GM18520 (cell line): ENCODE measurements at regions not wholly inside any gene's neighbourhood (a gene's known extent, or its start where the extent isn't known, plus 50 kb on each side); places are given as distances from the start of the nearest gene placed in this dataset.
"Not testable (repeated sequence)": the region's sequence is repeated elsewhere in the genome, so short reads cannot be mapped to it uniquely, and the experiment has no call there.

ENCODE experiments used
- ATAC-seq: cut with Tn5 transposase; IDR thresholded peaks from one replicate; pipeline ENCODE4 v1.9.1; 2021; ENCODE audit not compliant: unreplicated experiment

DNA sequence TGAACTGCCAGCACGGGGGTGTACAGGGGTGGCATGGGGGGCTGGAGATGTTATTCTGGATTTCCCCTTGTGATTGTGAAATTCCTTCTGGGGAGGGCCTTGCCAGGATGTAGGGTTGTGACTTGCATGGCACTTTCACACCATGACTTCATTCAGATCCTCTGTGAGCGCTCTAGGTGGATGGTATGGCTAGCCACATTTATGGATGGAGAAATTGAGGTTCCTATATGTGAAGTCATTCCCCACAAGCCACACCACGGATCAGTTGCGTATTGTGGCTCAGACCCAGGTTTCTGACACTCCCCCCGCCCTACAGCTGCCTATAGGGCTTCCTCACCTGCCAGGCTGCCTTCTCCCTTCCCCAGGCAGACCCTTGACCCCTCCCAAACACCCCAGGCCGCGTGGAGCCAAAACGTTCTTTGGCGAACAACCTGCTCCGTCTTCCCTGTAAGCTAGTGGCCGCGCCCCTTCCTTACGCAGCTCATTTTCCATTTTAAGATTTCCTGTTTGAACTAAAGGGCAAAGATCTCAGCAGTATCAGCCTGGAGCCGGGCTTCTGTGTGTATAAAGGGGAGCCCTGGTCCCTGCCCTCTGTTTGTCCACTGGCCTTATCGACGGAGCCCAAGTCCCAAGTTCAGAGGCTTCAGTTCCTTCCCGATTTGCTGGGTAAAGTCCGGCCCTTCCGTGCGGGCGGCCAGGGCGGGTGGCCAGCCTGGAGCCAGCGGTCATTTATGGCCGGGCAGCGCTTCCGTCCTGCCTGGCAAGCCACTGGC is 97.8 kb upstream of the KLF4 start:
- no peak for ATAC-seq

DNA sequence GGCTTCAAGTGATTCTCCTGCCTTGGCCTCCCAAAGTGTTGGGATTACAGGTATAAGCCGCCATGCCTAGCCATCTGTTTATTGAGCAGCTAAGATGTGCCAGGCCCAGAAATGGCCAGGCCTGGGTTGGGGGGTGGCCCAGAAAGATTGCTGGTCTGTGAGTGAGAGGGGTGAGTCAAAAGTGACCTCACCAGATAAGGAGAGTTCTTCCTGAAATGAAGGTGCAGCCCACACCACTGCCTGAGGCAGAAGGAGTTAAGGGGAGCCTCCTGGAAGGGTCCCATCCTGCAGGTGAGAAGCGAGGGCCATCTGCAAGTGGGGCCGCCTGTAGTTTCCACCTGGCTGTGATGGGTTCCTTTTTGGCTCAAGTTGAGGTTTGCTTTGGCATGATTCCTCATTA is 96.9 kb upstream of the KLF4 start:
- ATAC-seq = no peak

DNA sequence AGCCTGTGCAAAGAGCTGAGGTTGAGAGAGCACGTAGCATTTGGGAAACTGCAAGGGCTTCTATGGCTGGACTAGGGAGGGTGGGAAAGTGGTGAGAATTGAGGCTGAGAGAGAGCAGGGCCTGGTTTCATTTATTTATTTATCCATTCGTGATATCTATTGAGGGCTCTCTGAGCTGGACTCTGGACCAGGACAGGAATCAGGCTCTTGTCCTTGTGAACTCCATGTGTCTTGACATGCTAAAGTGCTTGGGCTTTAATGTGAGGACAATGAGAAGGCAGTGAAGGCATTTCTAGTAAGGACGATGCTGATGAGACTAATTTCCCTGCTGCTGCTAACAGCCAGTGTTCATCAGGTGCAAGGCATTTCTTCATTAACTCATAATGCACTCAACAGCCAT is 95.9 kb upstream of the KLF4 start:
- no peak for ATAC-seq

DNA sequence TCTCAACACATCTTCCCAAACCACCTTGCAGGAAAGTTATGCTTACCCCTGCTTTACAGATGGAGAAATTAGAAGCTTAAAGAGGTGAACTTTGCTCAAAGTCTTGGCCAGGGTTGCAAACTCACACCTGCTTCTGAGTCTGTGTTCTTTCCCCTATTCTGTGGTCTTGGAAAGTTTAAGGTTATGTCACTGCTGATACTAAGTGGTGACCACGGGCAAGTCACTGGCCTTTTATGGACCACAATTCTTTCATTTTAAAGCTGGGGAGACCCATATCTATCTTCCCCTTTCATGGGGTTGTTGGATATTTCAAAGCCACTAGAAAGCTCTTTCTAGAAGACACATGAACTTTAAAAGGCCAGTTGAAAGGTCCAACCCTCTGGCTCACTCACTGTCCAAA is 95.4 kb upstream of the KLF4 start:
- no peak for ATAC-seq

DNA sequence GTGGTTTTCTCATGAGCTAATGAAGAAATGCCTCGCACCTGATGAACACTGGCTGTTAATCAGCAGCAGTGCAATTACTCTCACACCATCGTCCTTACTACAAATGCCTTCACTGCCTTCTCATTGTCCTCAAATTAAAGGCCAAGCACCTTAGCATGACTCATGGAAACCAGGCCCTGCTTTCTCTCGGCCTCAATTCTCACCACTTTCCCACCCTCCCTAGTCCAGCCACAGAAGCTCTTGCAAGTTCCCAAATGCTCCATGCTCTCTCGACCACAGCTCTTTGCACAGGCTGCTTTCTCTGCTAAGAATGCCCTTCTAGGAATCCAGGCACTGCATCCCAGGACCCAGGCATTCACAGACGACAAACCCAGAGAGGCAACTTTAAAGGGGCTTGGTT is 94.6 kb upstream of the KLF4 start:
- ATAC-seq = no peak

DNA sequence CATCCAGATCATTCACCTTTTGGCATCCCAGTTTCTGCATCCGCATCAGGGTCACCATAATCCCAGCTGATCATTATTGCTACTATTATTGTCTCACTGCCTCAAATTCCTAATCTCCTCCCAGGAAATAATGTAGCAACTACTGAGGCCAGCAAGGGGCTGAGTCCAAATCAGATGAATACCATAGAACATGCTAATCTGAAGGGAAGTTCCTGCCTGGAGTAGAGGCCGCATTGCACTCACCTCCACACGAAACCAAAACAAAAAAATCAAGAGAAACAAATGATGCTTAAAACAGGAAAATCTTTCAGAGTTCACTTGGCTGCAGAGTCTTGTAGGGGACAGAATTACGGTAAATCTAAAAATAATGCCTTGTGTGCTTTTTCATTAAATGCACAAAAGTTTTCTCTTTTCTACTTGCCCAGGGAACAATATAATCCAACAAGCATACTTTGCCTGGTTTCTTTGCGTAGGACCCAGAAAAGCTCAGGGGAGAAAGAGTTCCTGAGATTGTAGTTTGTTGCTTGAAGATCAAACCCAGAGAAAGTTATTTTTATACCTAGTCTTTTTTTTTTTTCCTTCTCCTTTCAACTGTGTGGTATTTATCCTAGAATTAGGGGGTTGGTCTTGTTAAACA is 87.7 kb upstream of the KLF4 start:
- no peak for ATAC-seq

DNA sequence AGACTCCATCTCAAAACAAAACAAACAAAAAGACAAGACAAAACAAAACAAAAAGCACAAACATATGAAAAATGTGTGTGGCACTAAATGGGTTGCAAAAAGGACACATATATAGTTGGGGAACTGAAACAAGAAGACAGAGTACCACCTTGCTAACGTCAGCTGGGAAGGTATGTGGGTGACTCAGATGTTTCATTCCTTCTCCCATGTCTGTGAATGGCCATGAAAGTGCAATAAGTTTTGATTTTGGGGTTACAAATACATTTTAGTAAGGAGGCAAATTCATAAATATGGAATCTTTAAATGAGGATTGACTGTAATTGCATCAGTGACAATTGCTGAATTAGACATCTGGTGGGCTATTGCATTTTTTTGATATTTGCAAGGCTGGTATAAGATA is 81.6 kb upstream of the KLF4 start:
- no peak for ATAC-seq

DNA sequence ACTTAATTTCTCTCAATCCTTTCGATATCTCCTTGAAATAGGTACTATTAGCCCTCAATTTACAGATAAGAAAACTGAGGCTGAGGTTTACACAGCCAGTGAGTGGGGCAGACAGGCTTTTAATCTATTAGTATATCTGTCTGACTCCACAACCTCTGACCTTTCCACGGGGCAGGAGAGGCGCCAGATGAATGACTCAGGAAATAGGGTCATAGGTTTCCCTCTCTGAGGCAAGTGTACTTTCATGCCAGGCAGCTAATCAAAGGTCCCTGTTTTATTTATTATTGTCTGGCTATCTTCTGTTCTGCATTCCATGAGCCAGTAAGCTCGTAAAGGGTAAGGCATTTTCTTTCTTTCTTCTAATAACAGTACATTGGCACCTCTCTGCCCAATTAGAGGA is 79.6 kb upstream of the KLF4 start:
- no peak for ATAC-seq

DNA sequence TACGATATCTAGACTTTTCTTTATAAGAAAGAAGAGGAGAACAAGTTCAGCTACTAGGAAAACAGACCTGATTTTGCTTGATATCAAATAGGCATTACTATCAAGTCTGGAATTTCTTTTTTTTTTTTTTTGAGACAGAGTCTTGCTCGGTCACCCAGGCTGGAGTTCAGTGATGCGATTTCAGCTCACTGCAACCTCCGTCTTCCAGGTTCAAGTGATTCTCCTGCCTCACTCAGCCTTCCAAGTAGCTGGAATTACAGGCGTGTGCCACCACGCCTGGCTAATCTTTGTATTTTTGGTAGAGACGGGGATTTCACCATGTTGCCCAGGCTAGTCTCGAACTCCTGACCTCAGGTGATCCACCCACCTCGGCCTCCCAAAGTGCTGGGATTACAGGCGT is 78.8 kb upstream of the KLF4 start:
- not testable (repeated sequence) for ATAC-seq

DNA sequence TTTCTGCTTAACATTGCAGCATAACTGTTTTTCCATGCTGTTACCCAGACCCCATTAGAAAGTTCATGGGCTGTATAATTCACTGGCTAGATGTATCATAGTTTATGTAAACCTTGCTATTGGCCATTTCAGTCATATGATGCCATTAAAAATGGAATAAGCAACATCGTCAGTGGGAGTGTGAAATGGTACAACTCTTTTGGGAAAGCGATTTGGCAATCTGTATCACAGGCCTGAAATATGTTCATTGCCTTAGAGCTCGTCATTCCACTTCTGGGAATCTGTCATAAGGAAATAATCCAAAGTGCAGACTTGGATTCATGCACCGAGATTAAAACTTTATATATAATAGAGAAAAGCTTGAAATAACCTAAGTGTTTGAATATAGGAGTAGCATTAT is 77.9 kb upstream of the KLF4 start:
- no peak for ATAC-seq

DNA sequence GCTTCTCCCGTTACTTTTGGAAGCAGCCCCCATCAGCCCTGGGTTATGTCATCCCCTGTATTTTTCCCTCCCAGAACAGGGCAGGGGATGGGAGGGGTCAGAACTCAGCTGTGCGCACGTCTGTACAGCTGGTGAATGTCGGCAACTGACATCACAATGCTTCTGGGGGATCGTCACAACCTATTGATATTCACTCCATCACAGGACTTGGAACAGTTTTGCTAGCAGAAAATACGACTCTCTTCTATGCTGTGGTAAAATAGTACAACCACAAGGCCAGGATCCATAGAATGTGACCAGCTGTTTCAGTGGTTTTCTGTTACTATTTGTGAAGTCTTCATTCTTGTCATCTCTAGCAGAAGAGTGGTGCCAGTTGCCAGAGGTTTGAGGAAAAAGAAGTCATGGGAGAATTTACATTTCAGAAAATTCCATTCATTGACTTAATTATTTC is 77.1 kb upstream of the KLF4 start:
- ATAC-seq = no peak

DNA sequence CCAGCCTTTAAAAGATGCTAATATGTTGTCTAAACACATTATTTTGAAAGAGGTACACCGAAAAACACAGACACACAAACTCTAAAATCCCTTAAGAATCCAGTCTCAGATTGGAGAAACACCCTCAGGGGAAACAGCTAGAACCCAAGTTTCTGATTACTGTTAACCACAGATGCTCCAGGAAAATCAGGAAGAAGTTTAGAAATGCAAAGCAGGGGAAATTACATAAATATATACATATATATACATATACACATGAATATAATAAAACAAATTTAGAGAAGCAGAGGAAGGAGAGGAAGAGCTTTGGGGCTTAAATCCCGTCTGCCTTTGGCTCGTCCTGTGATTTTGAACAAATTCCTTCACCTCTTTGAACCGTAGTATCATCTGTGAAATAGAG is 73.2 kb upstream of the KLF4 start:
- no peak for ATAC-seq

DNA sequence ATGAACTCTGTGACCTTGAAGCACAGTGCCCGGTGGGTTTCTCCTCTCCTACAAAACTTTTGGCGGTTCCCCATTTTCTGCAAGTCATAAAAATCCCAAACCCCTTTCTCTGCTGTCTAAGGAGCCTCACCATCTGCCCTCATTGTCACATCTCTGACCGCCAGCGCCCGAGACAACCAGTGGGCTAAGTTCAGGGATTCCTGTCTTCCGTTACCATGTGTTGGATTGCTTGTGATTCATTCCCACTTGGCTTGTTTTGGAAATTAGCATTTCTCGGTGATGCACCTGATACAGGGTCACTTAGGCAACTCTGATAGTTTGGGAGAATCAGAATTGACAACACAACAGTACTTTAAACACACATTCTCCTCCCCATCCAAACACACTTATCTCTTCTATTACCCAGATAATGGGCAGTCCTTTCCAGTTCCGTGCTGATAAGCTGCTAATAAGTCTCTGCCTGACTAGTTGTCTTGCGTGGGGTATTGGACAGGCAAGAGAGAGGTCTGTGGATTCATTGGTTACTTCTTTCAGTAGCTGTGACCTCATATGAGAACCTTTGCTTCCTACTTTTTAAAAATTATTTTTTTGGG is 70.0 kb upstream of the KLF4 start:
- ATAC-seq = no peak

DNA sequence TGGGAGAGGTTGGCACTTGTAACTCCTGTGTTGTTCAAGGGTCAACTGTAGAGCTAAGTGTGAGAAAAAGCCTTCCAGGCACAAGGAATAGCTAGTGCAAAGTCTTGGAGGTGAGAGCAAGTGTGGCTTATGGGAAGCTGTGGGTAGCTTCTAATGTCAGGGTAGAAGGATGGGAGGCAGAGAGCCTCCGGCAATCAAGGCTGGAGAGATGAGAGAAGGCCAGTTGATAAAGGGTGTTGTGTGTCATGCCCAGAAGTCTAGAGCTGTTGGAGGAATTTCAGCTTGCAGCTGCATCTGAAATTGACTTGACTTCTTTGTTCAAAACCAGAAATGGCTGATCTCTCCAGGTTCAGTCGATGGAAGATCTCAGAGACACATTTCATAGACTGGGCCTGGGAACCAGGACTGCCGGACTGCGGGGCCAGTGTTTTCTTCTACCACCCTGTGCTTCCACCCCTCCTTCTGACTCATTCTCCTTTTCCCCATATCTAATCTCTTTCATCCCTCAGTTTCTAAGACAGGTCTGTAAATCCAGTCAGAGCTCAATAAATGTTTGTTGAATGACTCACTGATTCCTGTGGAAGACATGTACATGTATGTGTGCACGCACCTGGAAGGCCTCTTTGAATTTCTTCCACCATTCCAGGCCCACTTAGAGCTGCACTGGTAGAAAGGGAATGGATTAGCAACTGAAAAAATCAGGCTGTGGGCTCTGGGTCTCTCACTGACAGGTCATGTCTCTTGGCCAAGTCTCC is 67.8 kb upstream of the KLF4 start:
- no peak for ATAC-seq

DNA sequence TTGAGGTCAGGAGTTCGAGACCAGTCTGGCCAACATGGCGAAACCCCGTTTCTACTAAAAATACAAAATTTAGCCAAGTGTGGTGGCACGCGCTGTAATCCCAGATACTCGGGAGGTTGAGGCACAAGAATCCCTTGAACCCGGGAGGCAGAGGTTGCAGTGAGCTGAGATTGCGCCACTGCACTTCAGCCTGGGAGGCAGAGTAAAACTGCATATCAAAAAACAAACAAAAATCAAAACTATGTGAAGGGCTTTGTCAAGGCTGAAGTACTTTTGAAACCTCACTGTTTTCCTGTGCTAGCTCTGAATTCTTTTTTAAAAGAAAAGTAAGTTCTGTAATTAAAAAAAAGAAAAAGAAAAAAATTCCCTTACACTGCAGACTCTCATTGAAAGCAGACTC is 65.1 kb upstream of the KLF4 start:
- ATAC-seq = no peak

DNA sequence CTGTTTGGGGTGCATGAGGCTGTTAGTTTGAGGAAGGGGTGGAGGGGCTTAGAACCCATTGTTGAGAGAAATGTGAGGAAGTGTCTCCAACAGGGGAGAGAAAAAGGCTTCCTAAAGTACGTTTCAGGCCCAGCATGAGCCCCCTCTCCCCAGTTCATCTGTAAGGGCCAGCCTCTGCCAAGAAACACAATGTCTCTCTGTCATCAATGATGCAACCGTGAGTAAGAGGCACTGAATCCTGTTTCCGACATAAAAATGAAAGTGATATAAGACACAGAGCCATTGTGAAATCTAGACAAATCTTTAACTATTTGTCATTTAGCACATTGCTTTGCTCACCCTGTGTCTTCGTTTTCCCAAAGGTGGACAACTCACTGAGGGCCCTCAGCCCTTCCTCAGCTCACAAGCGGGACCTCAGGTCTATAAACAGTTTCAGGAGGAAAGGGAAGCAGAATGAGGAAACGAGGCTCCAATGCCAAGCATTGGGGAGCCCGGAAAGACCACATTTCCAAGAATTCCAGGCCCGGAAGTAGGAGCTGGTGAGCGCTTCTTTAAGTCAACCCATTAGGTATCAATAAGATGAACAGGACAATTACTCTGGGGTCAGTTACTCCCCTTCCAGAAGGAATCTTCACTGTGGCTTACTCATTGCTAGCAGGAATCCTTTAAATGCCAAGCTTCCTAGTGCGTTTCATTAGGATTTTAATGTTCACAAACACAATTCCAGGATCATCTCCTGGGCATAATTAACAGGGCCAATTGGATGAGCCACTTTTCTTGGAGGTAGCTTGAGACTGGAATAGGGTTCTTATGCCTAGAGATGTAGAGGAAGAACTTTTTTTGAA is 59.0 kb upstream of the KLF4 start:
- ATAC-seq = no peak

DNA sequence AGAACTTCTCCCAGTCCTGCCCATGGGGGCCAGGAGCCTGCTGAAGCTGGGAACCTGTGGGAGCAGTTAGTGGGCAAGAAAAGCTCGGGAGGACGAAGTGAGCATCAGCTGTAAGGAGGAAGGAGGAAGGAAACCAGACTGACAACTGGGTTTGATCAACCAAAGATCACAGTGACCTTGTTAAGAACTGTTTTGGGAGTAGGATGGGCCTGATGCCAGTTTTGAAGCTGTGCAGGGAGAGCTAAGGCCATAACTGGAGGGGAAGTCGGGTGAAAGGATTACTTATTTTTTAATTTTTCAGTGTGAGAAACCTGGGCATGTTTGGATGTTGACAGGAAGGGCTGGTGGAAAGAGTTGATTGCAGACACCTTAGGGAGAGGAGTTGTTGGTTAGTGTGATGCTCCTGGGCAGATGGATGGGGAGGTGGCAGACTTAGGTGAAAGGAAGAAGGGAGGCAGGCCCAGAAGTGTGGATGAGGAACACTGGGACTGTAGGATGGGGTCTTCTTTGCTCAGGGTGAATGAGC is 58.3 kb upstream of the KLF4 start:
- no peak for ATAC-seq

DNA sequence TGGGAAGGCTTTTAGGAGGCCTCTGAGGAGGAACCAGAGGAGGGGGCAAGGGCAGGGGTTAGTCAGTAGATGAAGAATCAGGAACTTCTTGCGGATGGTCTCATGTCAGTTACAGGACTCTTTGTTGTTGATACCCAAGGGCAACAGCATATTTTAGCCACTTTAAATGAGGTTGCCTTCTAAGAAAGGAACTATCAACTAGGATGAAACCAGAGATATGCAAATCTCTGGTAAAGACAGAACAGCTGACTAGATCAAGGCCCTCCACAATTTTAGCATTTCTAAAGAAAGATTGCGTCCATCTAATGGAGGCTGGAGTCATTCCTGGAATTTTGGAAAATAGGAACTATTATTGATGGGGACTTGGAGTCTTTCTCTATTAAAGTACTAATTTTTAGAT is 57.7 kb upstream of the KLF4 start:
- no peak for ATAC-seq

DNA sequence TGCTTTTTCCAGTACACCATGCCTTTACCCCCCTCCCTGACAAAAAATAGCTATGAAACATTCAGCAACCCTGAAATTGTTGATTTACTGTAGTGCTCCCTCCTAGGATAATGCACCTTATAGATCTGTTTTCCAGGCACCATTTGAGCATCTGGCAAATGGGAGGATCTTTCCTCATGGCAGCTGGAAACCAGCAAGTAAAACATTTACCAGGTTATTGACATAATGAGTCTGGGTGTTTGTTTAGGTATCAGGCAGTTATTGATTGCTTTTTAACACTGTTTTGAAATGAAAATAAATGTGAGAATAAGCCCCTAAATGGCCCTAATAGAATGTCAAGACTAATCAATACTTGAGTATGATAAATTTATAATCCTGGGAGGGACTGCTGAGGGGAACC is 57.3 kb upstream of the KLF4 start:
- ATAC-seq = no peak

DNA sequence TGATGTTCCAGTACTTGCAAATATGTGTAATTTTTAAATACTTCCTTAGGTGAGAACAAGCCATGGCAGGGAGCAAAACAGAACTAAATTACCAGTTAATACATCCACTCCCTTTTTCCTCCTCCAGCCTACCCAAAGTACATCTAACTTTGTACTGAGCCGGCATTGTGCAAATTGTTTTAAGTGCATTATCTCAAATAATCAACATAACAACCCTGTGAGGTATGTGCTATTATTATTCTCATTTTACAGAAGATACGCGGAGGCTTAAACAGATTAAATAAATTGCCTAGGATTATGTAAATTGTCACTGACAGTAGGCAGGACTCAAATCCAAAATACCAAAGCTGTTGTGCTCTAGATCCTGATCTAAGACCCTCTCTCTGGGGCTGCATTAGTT is 55.5 kb upstream of the KLF4 start:
- ATAC-seq = no peak
